Neural progenitor cell (in vitro differentiated cells): ENCODE measurements at regions not wholly inside any gene's neighbourhood (a gene's known extent, or its start where the extent isn't known, plus 50 kb on each side); places are given as distances from the start of the nearest gene placed in this dataset.

ENCODE experiments used
- DNase-seq: peaks from one replicate; pipeline ENCODE4 v3.0.0-alpha.2; 2016; ENCODE audit warnings: low spot score
- H2AFZ ChIP-seq: fragments of 200-600 bp; sonication (generic); replicated peaks from 2 replicates; pipeline ENCODE4 v1.6.1; 2016; ENCODE audit warnings: antibody characterized with exemption
- H3F3A ChIP-seq: fragments of 200-600 bp; sonication (generic); 2 replicates; pipeline ENCODE4 v1.6.1; 2016; ENCODE audit warnings: antibody characterized with exemption, low read depth
- H3K27ac ChIP-seq: fragments of 200-600 bp; sonication (generic); 2 replicates; pipeline ENCODE4 v1.5.1; 2016; ENCODE audit warnings: mild to moderate bottlenecking
- H3K27me3 ChIP-seq: fragments of 200-600 bp; sonication (generic); 2 replicates; pipeline ENCODE4 v1.6.1; 2016; ENCODE audit warnings: mild to moderate bottlenecking, moderate library complexity
- H3K36me3 ChIP-seq: fragments of 200-600 bp; sonication (generic); 2 replicates; pipeline ENCODE4 v1.5.1; 2016
- H3K4me1 ChIP-seq: fragments of 200-600 bp; sonication (generic); 2 replicates; pipeline ENCODE4 v1.6.1; 2016; ENCODE audit warnings: mixed run types
- H3K4me2 ChIP-seq: fragments of 200-600 bp; sonication (generic); 2 replicates; pipeline ENCODE4 v1.6.1; 2016
- H3K4me3 ChIP-seq: fragments of 200-600 bp; sonication (generic); 2 replicates; pipeline ENCODE4 v1.5.1; 2016
- H3K79me2 ChIP-seq: fragments of 200-600 bp; sonication (generic); 2 replicates; pipeline ENCODE4 v1.6.1; 2016; ENCODE audit warnings: low read depth
- H3K9ac ChIP-seq: fragments of 200-600 bp; sonication (generic); 2 replicates; pipeline ENCODE4 v1.6.1; 2016
- H3K9me3 ChIP-seq: fragments of 200-600 bp; sonication (generic); 2 replicates; pipeline ENCODE4 v1.5.1; 2016; ENCODE audit warnings: low read depth
- H4K20me1 ChIP-seq: fragments of 200-600 bp; sonication (generic); 2 replicates; pipeline ENCODE4 v1.6.1; 2016; ENCODE audit warnings: low read depth
- H3K27ac Mint-ChIP-seq: 3 replicates; pipeline ENCODE4 v1.8.0; 2021; ENCODE audit warnings: mixed read lengths
- H3K27me3 Mint-ChIP-seq: 2 replicates; pipeline ENCODE4 v1.8.0; 2022; ENCODE audit warnings: low read depth, mild to moderate bottlenecking, inconsistent platforms, moderate library complexity, mixed read lengths; ENCODE audit not compliant: insufficient read depth
- H3K36me3 Mint-ChIP-seq: 3 replicates; pipeline ENCODE4 v1.8.0; 2021; ENCODE audit warnings: mixed read lengths
- H3K4me1 Mint-ChIP-seq: 3 replicates; pipeline ENCODE4 v1.8.0; 2021; ENCODE audit warnings: mixed read lengths
- H3K4me3 Mint-ChIP-seq: 3 replicates; pipeline ENCODE4 v1.8.0; 2021; ENCODE audit warnings: mild to moderate bottlenecking, moderate library complexity, mixed read lengths
- H3K9me3 Mint-ChIP-seq: 3 replicates; pipeline ENCODE4 v1.8.0; 2020; ENCODE audit warnings: mixed read lengths
- EZH2 ChIP-seq: fragments of 200-600 bp; sonication (generic); IDR thresholded peaks from 2 replicates; pipeline ENCODE4 v1.6.1; 2017; ENCODE audit warnings: antibody characterized with exemption, mild to moderate bottlenecking, moderate library complexity
- EZH2phosphoT487 ChIP-seq: fragments of 200-600 bp; sonication (generic); IDR thresholded peaks from 2 replicates; pipeline ENCODE4 v1.6.1; 2017; ENCODE audit warnings: antibody characterized with exemption
- TF ChIP-seq, protein P1 (sequence below): fragments of 200-600 bp; sonication (generic); IDR thresholded peaks from 2 replicates; pipeline ENCODE4 v1.5.1; 2017; ENCODE audit warnings: antibody characterized with exemption, mild to moderate bottlenecking

DNA sequence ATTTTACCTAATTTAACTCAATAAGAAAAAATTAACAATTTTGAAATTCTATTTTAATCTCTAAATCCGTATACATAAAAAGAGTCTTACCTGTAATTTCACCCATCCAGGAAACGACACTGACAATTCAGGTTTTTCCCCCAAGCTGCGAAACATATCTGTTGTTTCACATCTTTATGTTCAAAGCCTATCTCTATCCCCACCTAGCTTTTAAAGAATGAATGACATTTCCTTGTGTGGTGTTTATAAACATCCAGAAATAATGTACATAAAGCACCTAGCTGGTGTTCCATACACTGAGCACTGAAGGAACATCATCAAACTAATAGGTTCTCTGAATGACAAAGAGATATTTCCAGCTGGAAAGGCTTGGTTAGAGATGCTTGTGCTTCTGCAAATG is 867.8 kb downstream of the SQOR start:
- no peaks in the 10 kb centered on the region for H3K36me3 ChIP-seq
- DNase-seq, result peak; percentile 3
- H3K9ac ChIP-seq, result no peak overlapping the region
- H3F3A ChIP-seq, result no peaks in the 10 kb centered on the region
- no peak overlapping the region for H3K4me2 ChIP-seq
- H3K4me1 ChIP-seq, result no peaks in the 10 kb centered on the region
- H4K20me1 ChIP-seq, result no peaks in the 10 kb centered on the region
- Mint-ChIP-seq H3K36me3 (no peaks in the 10 kb centered on the region), H3K4me1 (no peaks in the 10 kb centered on the region), H3K9me3 (no peaks in the 10 kb centered on the region), H3K4me3 (no peak overlapping the region), H3K27ac (no peak overlapping the region), H3K27me3 (no peaks in the 10 kb centered on the region)
- peak overlapping the region; percentile 59 for H2AFZ ChIP-seq
- H3K27me3 ChIP-seq, result no peaks in the 10 kb centered on the region
- TF ChIP-seq, protein P1, sequence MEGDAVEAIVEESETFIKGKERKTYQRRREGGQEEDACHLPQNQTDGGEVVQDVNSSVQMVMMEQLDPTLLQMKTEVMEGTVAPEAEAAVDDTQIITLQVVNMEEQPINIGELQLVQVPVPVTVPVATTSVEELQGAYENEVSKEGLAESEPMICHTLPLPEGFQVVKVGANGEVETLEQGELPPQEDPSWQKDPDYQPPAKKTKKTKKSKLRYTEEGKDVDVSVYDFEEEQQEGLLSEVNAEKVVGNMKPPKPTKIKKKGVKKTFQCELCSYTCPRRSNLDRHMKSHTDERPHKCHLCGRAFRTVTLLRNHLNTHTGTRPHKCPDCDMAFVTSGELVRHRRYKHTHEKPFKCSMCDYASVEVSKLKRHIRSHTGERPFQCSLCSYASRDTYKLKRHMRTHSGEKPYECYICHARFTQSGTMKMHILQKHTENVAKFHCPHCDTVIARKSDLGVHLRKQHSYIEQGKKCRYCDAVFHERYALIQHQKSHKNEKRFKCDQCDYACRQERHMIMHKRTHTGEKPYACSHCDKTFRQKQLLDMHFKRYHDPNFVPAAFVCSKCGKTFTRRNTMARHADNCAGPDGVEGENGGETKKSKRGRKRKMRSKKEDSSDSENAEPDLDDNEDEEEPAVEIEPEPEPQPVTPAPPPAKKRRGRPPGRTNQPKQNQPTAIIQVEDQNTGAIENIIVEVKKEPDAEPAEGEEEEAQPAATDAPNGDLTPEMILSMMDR, result peak; percentile 46
- no peak for TF ChIP-seq EZH2phosphoT487
- no peak overlapping the region for H3K4me3 ChIP-seq
- no peaks in the 10 kb centered on the region for H3K9me3 ChIP-seq
- H3K79me2 ChIP-seq, result no peaks in the 10 kb centered on the region
- no peak overlapping the region for H3K27ac ChIP-seq

DNA sequence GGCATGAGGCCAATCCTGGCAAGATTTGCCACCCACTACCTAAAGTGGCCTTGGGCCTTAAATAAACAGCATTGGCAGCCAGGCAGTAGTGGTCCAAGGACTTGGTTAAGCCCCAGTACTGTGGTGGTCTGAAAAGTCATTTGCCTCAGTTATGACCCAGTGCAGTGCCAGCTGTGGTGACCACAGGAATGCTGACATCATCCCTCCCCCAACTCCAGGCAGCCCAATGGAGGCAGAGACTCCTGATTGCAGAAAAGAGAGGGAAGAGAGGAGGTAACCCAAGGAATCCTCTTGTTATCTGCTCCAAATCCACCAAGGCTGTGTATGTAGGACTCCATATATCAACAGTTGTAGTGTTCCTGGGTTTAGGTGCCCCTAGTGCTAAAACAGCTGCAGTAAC is 883.6 kb downstream of the SQOR start:
- DNase-seq, result no peak
- Mint-ChIP-seq H3K36me3 (no peaks in the 10 kb centered on the region), H3K4me3 (no peak overlapping the region), H3K27ac (no peak overlapping the region), H3K27me3 (no peaks in the 10 kb centered on the region), H3K9me3 (peaks cover 2% of the 10 kb centered on the region), H3K4me1 (no peaks in the 10 kb centered on the region)
- Histone ChIP-seq H3K79me2 (no peaks in the 10 kb centered on the region), H4K20me1 (no peaks in the 10 kb centered on the region), H3K9me3 (no peaks in the 10 kb centered on the region), H3K4me2 (no peak overlapping the region), H3K4me1 (no peaks in the 10 kb centered on the region), H3K27ac (no peak overlapping the region), H3F3A (no peaks in the 10 kb centered on the region), H3K9ac (no peak overlapping the region), H3K27me3 (no peaks in the 10 kb centered on the region), H3K36me3 (no peaks in the 10 kb centered on the region), H2AFZ (no peak overlapping the region), H3K4me3 (no peak overlapping the region)
- TF ChIP-seq, protein P1, result no peak
- no peak for TF ChIP-seq EZH2
- TF ChIP-seq EZH2phosphoT487, result no peak

DNA sequence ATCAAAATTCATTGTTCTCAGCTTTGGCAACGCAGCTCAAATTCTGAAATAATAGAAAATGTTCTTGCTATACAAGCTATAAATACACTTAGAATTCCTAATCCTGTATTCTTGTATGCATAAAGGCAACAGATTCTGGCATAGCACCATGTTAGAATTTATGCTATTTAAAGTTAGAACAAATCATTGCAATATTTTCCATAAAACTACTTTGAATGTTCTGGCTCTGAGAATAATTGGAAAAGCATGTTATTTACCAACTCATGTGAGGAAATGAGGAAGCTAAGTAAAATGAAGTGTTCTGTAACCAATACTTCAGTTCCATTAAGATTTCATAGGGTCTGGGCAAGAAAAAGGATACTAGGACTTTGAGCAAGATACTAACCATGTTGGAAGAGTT is 888.9 kb downstream of the SQOR start:
- no peak for TF ChIP-seq EZH2
- TF ChIP-seq, protein P1, result no peak
- Histone ChIP-seq H3K27me3 (no peaks in the 10 kb centered on the region), H3K79me2 (no peaks in the 10 kb centered on the region), H3K9me3 (no peaks in the 10 kb centered on the region), H3K36me3 (no peaks in the 10 kb centered on the region), H3K9ac (no peak overlapping the region), H3K27ac (no peak overlapping the region), H3K4me1 (no peaks in the 10 kb centered on the region), H4K20me1 (no peaks in the 10 kb centered on the region), H3F3A (no peaks in the 10 kb centered on the region), H3K4me3 (no peak overlapping the region), H2AFZ (no peak overlapping the region), H3K4me2 (no peak overlapping the region)
- Mint-ChIP-seq H3K9me3 (no peaks in the 10 kb centered on the region), H3K36me3 (no peaks in the 10 kb centered on the region), H3K4me1 (no peaks in the 10 kb centered on the region), H3K4me3 (no peak overlapping the region), H3K27ac (no peak overlapping the region), H3K27me3 (no peaks in the 10 kb centered on the region)
- DNase-seq, result no peak
